IMR-90 (cell line): ENCODE measurements at regions not wholly inside any gene's neighbourhood (a gene's known extent, or its start where the extent isn't known, plus 50 kb on each side); places are given as distances from the start of the nearest gene placed in this dataset.

Source experiments
- ATAC-seq: fragments of 200-7000 bp; cut with Tn5 transposase; 2 replicates; pipeline ENCODE4 v1.9.1; 2020; ENCODE audit warnings: low read depth, mild to moderate bottlenecking, moderate library complexity
- BruUV-seq: library from RNA; stranded (reverse); fragments of 400-500 nt; replicated peaks from 2 replicates; lab custom pipeline; 2021; lab: Mats Ljungman, UMichigan
- CTCF ChIA-PET: fragments of 300-600 bp; formaldehyde crosslinking; extraction: SDS; loops from one replicate; lab custom pipeline; 2021; ENCODE audit warnings: antibody characterized with exemption; lab: Yijun Ruan, JAX
- POLR2A ChIA-PET: fragments of 300-600 bp; sonication (Branson Sonifier 250); formaldehyde crosslinking; loops from one replicate; lab custom pipeline; 2022; ENCODE audit warnings: antibody characterized with exemption; ENCODE audit not compliant: unreplicated experiment; lab: Charles Lee
- DNase-seq: peaks from one replicate; pipeline ENCODE4 v3.0.0; 2013
- H2AFZ ChIP-seq: replicated peaks from 2 replicates; pipeline ENCODE3; 2013; ENCODE audit warnings: low read length, mild to moderate bottlenecking; ENCODE audit not compliant: poor library complexity
- H2AK5ac ChIP-seq: 2 replicates; pipeline ENCODE4 v1.6.1; 2013; ENCODE audit warnings: low read depth, low read length, inconsistent platforms
- H2AK9ac ChIP-seq: replicated peaks from 2 replicates; pipeline ENCODE3; 2013; ENCODE audit warnings: mild to moderate bottlenecking, low read depth, low read length, moderate library complexity; ENCODE audit not compliant: poor library complexity
- H2BK120ac ChIP-seq: 2 replicates; pipeline ENCODE4 v1.6.1; 2013; ENCODE audit warnings: low read depth, low read length, inconsistent platforms
- H2BK15ac ChIP-seq: 3 replicates; pipeline ENCODE4 v1.6.1; 2013; ENCODE audit warnings: low read depth, low read length, inconsistent platforms
- H2BK20ac ChIP-seq: 2 replicates; pipeline ENCODE4 v1.6.1; 2013; ENCODE audit warnings: low read depth, mild to moderate bottlenecking, inconsistent platforms, low read length, moderate library complexity
- H2BK5ac ChIP-seq: 2 replicates; pipeline ENCODE4 v1.6.1; 2013; ENCODE audit warnings: mild to moderate bottlenecking, low read depth, low read length, inconsistent platforms; ENCODE audit not compliant: poor library complexity, severe bottlenecking
- H3K14ac ChIP-seq: replicated peaks from 2 replicates; pipeline ENCODE4 v1.6.1; 2013; ENCODE audit warnings: low read depth, low read length, inconsistent platforms
- H3K18ac ChIP-seq: 2 replicates; pipeline ENCODE4 v1.6.1; 2013; ENCODE audit warnings: low read depth, low read length, control low read depth
- H3K23ac ChIP-seq: 2 replicates; pipeline ENCODE4 v1.6.1; 2013; ENCODE audit warnings: low read depth, low read length, inconsistent platforms
- H3K27ac ChIP-seq: 2 replicates; pipeline ENCODE4 v1.5.1; 2013; ENCODE audit warnings: mild to moderate bottlenecking, control low read depth, low read length; ENCODE audit not compliant: insufficient read depth
- H3K27me3 ChIP-seq: 2 replicates; pipeline ENCODE4 v1.6.1; 2013; ENCODE audit warnings: low read length; ENCODE audit not compliant: control insufficient read depth, insufficient read depth
- H3K36me3 ChIP-seq: 2 replicates; pipeline ENCODE4 v1.6.1; 2013; ENCODE audit warnings: low read length, mixed read lengths; ENCODE audit not compliant: control insufficient read depth, insufficient read depth
- H3K4ac ChIP-seq: 2 replicates; pipeline ENCODE4 v1.6.1; 2013; ENCODE audit warnings: low read depth, low read length, inconsistent platforms
- H3K4me1 ChIP-seq: 2 replicates; pipeline ENCODE4 v1.6.1; 2013; ENCODE audit warnings: low read length, mixed read lengths; ENCODE audit not compliant: control insufficient read depth, insufficient read depth
- H3K4me2 ChIP-seq: 2 replicates; pipeline ENCODE4 v1.6.1; 2013; ENCODE audit warnings: low read depth, mild to moderate bottlenecking, control low read depth, low read length, moderate library complexity
- H3K4me3 ChIP-seq: 2 replicates; pipeline ENCODE4 v1.5.1; 2013; ENCODE audit warnings: low read depth, mild to moderate bottlenecking, control low read depth, low read length, moderate library complexity; ENCODE audit not compliant: insufficient read depth
- H3K56ac ChIP-seq: 2 replicates; pipeline ENCODE4 v1.6.1; 2013; ENCODE audit warnings: low read length, inconsistent platforms; ENCODE audit not compliant: insufficient read depth; ENCODE audit errors: extremely low read depth
- H3K79me1 ChIP-seq, 2 experiments: 2 replicates each; pipeline ENCODE4 v1.6.1; 2013; ENCODE audit warnings: low read length in 2 of 2, inconsistent platforms in 1 of 2, low read depth in 1 of 2
- H3K9ac ChIP-seq: 2 replicates; pipeline ENCODE4 v1.6.1; 2013; ENCODE audit warnings: low read depth, low read length, control low read depth
- H3K9me1 ChIP-seq: 2 replicates; pipeline ENCODE4 v1.6.1; 2013; ENCODE audit warnings: low read length, inconsistent platforms; ENCODE audit not compliant: insufficient read depth
- H3K9me3 ChIP-seq: 2 replicates; pipeline ENCODE4 v1.6.1; 2013; ENCODE audit warnings: low read length; ENCODE audit not compliant: control insufficient read depth, insufficient read depth
- H4K20me1 ChIP-seq: 2 replicates; pipeline ENCODE4 v1.6.1; 2013; ENCODE audit warnings: low read length, inconsistent platforms; ENCODE audit not compliant: insufficient read depth
- H4K5ac ChIP-seq: 2 replicates; pipeline ENCODE4 v1.6.1; 2013; ENCODE audit warnings: mild to moderate bottlenecking, low read depth, low read length, control low read depth
- H4K8ac ChIP-seq, 2 experiments: 2 replicates each; pipeline ENCODE4 v1.6.1; 2013; ENCODE audit warnings: low read depth in 2 of 2, low read length in 2 of 2, control low read depth in 1 of 2, inconsistent platforms in 1 of 2
- H4K91ac ChIP-seq: 2 replicates; pipeline ENCODE4 v1.6.1; 2013; ENCODE audit warnings: low read depth, low read length, inconsistent platforms; ENCODE audit not compliant: insufficient read depth
- POLR2A ChIP-seq: IDR thresholded peaks from 2 replicates; pipeline ENCODE4 v1.6.1; 2012; ENCODE audit warnings: mild to moderate bottlenecking, low read depth, low read length
- dilution Hi-C: fragments of 300-500 bp; cut with HindIII; formaldehyde crosslinking; loops from one replicate; pipeline ENCODE4 v1.14.3; 2018; ENCODE audit warnings: low sequenced_read_pairs; ENCODE audit not compliant: unreplicated experiment
- in situ Hi-C: fragments of 300-500 bp; cut with MboI; formaldehyde crosslinking; loops from 3 replicates; pipeline ENCODE4 v1.14.3; 2019; ENCODE audit warnings: low sequenced_read_pairs, inconsistent platforms, mixed read lengths
- intact Hi-C: fragments of 100-400 bp; cut with micrococcal nuclease; formaldehyde crosslinking; loops from 2 replicates; pipeline ENCODE4 v1.10.0; 2022

GRCh38 chr3:76026379-76026778 is 241.0 kb upstream of the ZNF717 start:
- CTCF ChIA-PET = interaction anchor here (0.6 kb wide), 1 partner anchor 34 kb away, joined by 3 read pairs; no protein-coding TSS in a partner anchor
- Histone ChIP-seq H3K4me3 (no peak overlapping the region), H2BK20ac (0 out of 2 replicates have a peak overlapping the region, but pooled peaks have one; percentile 25), H3K27me3 (no peaks in the 10 kb centered on the region), H3K4me2 (no peak overlapping the region), H4K91ac (no peak overlapping the region), H4K5ac (no peak overlapping the region), H3K36me3 (no peaks in the 10 kb centered on the region), H3K4ac (no peak overlapping the region), H3K9ac (no peak overlapping the region), H3K27ac (no peak overlapping the region), H3K56ac (no peak overlapping the region), H2AK5ac (no peak overlapping the region), H3K9me1 (no peaks in the 10 kb centered on the region), H3K79me1 (no peaks in the 10 kb centered on the region), H3K9me3 (no peaks in the 10 kb centered on the region), H2AFZ (no peak overlapping the region), H3K18ac (no peak overlapping the region), H3K4me1 (peaks cover 7% of the 10 kb centered on the region), H2AK9ac (no peak overlapping the region), H2BK15ac (no peak overlapping the region), H2BK5ac (peak overlapping the region; percentile 33), H3K14ac (no peak overlapping the region), H4K20me1 (no peaks in the 10 kb centered on the region), H2BK120ac (no peak overlapping the region), H3K23ac (no peak overlapping the region), H4K8ac (no peak overlapping the region)
- in situ Hi-C loops (loop anchor here (5.0 kb wide), 1 partner anchor 81 kb away; no protein-coding TSS in a partner anchor), dilution Hi-C loops (no loop called here), intact Hi-C loops (loop anchor here (5.0 kb wide), 1 partner anchor 546 kb away; no protein-coding TSS in a partner anchor)
- BruUV-seq = no TSS peak
- no peak for TF ChIP-seq POLR2A
- ATAC-seq (peak; percentile 60), DNase-seq (peak; percentile 59)
- POLR2A ChIA-PET = no interaction called here
